Myocyte (in vitro differentiated cells): ENCODE measurements at regions not wholly inside any gene's neighbourhood (a gene's known extent, or its start where the extent isn't known, plus 50 kb on each side); places are given as distances from the start of the nearest gene placed in this dataset.

Source experiments
- DNase-seq: peaks from one replicate; pipeline ENCODE4 v3.0.0-alpha.2; 2012; ENCODE audit warnings: low read depth

DNA sequence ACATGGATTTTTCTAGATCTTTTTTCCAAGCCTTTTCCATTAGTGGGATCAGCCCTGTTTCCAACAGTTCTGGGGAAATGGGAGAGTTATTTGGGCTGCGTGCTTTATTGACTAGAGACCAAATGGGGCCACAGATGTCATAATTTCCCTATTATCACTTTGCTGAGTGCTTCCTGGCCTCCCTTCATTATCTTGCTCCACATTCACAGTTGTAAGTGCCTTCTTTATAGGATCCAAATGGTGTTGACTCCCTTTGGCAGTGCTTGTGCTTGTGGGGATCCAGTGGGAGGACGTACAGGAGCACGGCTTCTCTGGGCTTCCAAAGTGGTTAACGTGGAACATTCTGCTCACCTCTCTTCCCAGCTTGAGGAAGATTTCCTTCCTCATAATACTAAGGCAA, 141.0 kb upstream of the RMST start:
- no peak for DNase-seq

DNA sequence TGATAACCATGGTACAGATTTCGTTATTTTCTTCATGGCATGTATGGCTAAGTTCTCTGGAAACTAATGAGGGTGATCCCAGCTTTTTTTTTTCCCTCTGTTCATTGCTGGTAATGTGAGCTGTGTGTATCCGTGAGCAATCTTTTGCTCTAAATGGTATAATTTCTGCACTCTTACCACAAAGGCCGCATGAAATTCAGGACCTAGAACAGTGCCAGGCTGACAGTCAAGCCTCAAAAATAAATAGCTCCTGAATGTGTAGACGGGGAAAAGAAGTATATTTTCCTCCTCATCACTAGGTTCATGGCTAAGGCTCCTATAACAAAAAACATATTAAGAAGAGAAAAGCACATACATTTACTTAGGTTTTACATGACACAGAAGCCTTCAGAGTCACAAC, 140.2 kb upstream of the RMST start:
- no peak for DNase-seq

DNA sequence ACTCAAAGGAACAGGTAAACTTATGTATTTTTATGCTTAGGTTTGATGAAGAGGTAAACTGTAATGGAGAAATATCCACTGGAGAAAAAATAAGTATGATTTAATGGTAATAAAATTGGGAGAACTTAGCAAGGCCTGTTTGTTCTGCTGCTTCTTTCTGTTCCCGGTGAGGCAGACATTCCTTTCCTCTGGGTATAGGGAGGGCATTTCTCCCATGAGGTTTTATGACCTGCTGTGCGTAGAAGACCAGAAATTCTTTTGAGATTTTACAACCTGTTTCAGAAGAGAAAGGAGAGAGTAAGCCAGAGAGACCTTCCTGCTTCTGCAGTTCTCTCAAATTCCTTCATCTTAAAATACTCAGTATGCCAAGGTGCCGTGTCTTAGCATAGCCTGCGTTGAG, 139.4 kb upstream of the RMST start:
- no peak for DNase-seq

DNA sequence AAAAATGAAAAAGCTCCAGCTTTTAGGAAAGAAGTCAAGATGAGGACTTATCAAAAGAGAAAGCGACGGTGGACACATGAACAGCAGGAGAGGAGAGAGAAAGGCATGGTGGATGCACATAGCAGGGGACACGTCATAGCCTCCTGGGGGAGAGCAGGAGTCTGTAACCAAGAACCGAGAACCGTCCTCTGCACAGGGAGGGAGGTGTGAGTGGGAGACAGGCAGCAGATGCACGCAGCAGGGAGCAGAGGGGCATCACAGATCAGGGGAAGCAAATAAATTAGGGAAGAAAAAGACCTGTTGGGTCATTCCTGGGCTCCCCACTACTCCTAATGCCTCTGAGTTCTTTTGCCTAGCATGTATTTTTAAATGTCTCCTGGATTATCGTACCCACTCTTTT, 138.1 kb upstream of the RMST start:
- DNase-seq = no peak

DNA sequence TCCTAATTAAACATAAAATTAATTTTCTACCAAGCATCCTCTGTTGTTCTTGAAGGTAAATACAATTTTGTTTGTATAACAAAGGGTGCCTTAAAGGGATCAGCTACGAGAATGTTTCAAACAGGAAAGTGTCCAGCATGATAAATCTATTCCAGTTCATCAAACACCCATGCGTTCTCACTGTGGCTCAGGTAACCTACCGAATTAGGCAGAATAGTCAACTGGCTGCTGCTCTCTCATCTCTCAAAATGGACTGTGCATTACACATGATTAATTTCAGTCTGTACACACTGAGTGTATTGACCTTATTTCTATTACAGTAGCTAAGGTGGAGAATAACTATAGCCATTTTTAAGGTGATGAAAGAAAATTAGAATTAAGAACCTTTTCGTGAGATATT, 127.5 kb upstream of the RMST start:
- no peak for DNase-seq

DNA sequence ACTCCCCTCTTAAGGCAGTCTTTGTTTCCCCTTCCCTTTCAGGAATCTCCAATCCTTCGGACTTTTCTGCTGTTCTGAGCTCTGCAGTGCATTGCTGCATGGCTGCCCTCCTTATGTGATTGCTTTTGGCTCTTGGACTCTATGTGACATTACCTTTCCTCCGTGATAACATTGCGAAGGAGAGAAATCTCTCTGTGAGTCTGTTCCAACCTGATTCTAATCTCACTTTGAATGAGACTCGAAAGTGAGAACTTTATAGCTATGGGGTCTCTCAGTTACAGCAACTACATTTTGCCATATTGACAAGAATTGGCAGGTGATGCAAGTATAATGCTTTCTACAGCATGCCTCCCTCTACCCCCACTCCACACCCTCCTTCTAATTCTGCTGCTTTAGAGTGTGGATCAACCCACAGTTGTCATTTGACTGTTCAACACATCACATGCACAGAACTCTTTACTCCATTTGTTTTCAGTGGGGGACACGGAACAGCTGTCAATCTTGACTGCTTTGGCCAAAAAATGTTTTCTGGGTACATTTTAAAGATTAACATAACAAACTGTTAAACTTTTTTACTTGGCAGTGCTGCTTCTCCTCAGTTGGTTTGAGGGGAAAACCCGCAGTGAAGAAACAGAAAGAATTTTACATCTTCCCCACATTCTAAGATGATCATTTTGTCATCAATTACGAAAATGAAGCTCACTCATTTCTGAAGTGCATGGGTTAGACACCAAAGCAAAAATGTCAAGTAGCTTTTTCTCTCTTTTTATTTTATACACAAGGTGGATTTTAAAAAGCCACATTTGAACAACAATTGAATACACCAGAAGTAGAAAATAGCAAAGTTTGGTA, 125.5 kb upstream of the RMST start:
- DNase-seq = no peak

DNA sequence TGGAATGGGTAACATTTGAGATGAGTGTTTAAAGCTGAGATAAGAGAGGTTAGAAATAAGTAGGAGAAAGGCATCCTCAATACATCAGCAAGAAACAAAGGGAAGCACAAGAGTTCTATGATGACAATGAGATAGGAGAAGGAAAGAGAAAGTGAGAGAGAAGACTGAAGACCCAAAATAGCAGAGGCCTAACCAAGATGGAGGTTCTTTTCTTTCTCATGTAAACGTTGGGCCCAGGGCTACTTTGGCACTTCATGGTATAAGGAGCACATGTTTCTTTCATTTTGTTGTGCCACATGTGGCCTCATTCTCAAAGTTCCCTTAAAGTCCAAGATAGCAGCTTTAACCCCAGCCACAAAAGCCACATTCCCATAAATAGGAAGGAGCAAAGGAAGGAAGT, 120.5 kb upstream of the RMST start:
- no peak for DNase-seq

DNA sequence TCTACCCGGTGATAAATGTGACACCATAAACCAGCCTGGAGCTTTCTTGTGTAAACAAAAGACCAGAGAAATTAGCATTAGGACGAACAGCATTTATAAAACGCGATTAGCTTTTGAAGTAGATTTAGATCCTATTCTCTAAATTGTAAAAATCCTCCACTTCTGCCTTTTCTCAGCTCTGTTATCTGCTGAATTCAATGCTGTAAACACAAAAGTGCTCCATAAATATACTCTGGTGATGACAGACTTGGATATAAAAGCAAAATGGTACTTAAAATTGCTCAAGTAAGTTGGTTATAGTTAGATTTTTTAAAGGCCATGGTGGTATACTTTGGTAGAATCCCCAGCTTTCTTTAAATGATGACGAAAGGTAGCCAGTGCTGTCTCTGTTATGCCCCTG, 114.6 kb upstream of the RMST start:
- no peak for DNase-seq

DNA sequence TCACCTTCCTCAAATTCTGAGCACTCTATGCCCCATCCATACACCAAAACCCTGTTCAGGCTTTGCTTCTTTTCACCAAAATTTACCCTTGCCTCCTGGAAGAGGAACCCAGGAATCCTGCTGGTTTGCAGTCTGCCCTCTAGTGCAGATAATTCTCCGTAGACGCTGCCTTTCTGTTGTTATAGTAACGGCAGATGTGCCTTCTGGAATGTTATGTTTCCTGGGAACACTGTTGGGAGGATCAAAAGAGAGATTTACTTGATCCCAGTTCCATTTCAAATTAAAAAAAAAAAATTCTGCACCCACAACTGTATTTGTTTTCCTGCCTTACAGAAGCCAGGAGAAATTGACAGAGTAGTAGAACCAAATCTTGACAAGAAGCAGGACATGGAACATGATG, 104.2 kb upstream of the RMST start:
- DNase-seq = no peak

DNA sequence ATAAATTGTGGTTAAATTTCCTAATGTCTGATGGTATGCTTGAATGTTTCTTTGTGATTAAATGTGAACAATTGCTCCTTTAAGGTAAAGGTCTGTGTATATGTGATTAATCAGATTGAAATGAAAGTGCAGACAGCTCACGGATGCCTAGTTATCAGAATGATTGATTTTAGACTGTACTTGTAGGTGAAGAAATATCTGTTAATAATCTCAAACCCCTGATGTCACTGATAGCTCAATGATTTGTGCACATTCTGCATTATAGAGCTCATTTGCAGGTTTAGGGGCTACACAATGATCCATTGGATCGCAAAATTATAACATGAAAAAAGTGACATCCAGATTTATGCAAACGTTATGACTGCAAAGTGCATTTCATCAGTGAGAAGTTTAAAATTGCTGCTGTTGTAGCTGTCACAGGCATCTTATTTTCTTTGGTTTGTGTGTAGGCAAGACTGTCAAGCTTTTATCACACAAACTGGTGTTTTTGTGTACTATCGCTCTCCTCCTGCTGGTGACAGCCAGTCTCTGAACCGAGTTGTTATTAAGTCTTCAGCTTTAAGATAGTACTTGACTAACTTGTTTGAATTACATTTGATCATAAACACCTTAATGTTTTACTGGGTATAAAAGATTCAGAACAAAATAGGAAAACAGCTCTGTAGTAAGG, 103.4 kb upstream of the RMST start:
- DNase-seq = no peak

DNA sequence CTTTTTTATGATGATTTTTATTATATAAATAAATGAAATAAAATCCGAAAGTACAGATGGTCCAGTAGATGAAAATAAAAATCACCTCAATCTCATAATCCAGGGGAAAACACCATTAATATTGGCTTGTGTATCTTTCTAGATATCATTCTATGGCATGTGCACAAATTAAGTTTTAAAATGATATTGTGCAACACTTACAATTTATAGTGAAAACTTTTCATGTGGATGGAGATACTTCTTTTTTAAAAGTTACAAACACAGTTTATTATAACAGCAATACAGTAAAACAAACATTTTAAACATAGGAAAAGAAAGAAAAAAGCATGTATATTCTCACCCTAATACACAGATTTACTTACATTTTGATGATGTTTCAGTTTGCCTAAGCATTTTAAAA, 98.9 kb upstream of the RMST start:
- DNase-seq = no peak

DNA sequence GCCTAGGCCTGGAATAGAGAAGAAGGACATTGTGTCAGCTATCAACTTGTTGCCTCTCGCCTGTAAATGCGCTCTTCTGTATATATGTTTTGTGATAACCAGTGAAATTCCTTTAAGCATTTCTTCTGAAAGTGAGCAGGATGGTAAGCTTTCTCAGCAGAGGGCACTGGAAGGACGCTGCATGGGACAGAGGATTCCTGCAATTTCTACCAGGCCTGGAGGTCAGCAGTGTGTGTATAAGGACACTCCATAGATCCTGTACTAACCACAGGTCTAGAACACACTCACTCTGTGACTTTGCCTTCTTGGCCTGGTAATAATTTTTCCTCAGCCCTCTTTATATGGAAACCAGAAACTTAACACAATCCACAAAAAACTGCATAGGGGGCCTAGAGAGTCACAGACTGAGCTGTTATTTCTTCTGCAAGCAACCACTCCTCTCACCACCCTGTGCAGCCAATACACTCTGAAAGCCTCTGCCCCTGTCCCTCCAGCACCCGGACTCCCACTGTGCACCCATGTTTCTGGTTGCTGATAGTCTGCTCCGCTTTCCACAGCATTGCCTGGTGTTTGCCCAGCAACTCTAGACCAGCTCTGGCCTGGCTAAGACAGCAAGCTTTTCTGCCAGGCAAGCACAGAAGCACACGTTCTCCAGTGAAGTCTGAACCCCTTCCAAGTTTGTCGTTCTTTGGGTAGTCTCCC, 94.0 kb upstream of the RMST start:
- no peak for DNase-seq

DNA sequence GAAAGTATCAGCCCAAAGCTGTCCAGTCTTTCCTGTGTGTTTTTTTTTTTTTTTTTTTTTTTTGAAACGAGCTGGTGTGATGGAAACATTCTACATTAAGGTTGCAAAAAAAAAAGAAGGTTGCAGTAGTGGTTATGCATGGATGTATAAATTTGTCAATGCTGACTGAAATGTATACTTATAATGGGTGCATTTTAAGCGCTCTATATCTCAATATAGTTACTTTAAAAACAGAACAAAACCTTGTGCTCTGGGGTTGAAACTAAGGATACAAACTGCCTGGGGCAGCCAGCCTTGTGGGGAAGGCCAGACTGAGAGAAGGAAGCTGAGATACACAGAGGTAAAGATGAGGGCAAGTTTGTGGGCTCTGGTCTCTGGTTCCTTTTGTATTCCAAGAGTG, 87.3 kb upstream of the RMST start:
- no peak for DNase-seq

DNA sequence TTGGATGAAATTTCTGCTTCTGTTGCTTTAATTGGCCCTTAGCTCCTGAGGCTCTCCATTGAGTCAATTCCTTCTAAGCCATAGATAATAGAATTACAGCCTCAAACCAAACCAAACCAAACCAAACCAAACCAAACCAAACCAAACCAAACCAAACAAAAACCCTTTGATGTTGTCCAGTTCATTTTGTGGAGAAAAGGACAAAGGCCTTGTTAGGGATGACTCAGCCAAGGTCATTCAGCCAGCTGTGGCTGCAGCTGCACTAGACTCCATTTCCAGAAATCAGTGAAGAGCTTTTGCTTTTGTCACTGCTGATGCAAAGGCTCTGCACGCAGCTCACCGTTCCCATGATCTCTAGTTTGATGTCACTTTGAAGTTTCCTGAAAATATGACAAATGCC, 82.2 kb upstream of the RMST start:
- DNase-seq = no peak

DNA sequence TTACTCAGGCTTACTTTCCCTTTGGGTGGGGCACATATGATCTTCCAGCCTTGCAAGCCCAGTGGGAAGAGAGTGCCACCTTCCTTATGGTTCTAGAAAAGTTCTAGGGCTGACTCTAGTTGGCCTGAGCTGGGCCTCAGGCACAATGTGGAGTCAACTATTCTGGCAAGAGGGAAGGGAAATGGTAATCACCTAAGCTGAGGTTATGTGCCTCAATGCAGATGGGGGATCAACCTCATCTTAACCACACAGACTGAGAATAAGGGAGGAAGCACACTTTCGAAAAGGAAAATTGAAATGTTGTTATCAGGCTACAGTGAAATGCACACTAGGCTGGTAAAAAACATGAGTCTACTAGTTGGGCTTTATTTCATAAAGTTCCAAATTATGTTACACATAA, 77.5 kb upstream of the RMST start:
- DNase-seq = no peak

DNA sequence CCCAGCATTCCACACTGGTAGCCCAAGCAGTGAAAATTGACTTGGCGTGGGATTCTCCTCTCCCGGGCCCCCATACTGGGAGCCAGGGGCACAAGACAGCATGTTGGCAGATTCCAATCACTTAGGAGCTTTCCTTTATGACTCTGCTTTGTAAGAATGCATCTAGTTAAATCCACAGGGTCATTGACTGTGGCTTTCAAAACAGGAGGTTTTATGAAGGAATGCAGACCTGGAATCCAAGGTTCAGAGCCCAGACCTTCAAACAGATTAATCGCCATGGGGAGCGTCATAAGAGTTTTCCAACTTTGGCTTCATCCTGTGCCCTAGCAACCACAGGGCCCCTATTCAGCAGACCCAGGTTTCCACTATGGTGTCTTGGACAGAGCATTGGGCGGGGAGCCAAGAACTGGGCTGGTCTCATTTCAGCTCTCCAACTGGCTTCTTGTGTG, 76.4 kb upstream of the RMST start:
- no peak for DNase-seq

DNA sequence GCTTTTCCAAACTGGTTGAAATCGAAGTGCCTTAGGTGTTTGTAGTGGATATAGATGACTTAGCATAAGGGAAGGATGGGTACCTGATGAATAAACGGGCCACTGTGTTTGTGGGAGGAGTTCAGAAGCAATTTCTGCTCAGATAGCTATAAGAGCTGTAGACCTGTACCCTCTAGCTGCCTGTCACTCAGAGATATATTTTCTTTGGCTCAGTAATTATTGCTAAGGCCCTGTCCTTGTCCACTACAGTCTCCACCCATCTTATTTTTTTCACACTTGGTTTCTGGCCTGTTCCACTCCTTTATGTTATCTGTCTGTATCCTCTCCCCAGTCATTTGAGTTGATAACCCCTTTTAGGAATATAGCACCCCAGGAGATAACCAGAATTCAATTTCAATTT, 74.8 kb upstream of the RMST start:
- no peak for DNase-seq

DNA sequence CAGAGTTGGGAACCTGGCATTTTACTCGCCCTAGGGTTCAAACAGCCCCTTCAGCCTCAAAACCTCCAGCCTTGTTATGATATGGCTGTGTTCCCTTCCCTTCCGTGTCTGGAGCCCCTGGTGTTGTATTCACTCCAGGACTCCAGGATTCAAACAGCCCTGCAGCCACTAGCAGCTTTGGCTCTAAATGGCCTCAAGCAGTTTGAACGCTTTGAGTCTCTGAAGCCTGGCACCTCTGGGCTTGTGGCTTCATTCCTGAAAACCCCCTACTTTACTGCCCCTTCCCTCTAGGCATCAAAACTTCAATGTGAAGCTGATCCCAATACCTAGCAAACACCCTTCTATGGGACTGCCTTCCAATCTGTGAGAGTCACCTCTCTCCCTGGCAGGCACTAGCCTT, 67.9 kb upstream of the RMST start:
- no peak for DNase-seq

DNA sequence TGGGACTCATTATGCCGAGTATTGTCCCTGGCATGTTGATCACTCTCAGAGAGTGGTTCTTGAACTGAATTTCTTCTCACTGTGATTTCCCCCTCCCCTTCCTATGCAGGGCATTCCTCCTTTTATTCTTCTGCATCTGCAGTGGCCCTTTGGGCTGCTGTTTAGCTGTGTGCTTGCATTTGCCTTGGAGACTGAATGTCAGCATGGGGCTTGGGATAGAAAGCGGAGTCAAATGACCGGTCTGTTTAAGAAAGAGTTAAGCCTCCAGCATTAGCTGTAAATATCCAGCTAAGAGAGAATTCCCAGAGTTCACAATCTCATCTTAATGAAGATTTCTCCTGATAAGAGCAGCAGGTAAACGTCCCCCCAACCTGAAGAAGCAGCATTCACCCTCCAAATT, 65.6 kb upstream of the RMST start:
- no peak for DNase-seq

DNA sequence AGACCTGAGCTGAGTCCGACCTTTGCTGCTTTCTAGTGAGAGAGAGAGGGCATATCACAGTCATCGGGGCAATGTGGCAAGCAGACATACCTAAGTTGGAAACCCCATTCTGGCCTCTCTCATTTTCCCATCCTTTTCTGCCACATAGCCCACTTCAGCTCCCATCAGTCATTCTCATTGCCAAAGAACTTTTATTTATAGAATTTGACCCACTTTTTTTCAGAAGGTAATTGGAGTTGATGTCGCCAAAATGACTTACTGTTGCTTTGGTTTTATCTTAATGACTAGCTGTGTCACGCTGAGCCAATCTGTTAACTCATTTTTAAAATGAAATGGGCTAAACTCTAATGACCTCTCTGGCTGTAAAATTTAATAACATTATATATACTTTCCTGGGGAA, 63.9 kb upstream of the RMST start:
- DNase-seq = no peak

DNA sequence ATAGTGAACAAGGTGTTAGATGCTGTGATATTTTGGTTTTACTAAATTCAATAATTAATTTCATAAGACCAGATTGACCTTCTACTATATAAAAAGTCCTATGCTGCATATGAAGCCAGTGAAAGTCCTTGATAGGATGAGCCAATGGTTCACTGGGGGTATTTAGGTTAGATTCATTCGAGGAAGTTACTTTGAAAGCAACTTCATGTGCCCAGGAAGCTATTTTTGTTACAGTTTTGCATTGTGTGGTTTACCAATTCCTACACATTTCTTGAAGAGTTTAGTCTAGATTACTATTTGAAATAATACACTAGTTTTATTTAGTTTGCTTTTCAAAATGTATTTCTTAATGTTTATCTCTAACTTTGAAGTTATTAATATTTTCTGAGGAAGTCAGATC, 58.5 kb upstream of the RMST start:
- no peak for DNase-seq

DNA sequence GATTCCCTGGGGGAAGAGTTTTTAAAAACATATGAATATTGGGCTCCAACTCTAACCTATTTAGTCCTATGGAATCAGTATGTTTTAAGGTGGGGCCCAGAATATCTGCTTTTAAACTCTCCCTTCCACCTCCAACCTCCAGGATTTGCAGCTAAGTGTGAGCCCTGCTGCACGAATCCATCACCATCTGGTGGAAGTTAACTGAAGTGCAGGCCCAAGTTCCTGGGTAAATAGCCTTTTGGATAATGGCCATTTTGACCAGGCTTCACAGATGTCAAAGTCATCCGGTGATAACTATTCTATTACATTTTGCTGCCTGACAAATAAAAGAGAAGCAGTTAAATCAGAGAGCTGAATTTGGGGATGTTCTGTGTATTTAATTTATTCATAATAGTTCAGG, 58.1 kb upstream of the RMST start:
- DNase-seq = peak; percentile 3

DNA sequence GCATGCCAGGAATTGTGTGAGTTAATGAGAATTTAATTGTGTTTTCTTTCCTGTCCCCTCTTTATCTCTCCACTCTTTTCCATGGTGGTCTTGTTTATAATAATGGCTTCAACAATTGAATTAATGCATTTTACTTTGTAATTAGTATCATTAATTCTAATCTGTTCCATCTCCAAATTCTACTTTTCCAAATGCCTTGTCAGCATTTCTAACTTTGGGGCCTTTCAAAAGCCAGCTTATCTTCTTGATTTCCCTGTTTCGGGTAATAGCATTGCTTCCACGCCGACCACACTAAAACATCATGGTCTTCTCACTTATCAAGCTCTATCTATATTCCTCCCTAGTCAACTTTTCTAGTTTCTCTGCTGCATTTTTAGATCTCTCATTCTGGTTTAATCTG, 54.2 kb upstream of the RMST start:
- no peak for DNase-seq
